Omental fat pad (tissue), 3 donors: ENCODE measurements at regions not wholly inside any gene's neighbourhood (a gene's known extent, or its start where the extent isn't known, plus 50 kb on each side); places are given as distances from the start of the nearest gene placed in this dataset.

Experiments used
- ATAC-seq: fragments of 150-250 bp; one replicate; pipeline ENCODE4 v1.9.1; 2016; ENCODE audit warnings: mild to moderate bottlenecking, moderate library complexity; ENCODE audit not compliant: low FRiP score
- DNase-seq: peaks from one replicate; pipeline ENCODE4 v3.0.0-alpha.2; 2019; ENCODE audit warnings: low spot score
- TF ChIP-seq, protein P1 (sequence below), 3 donors: fragments of 450-650 bp; IDR thresholded peaks; one replicate each; pipeline ENCODE4 v1.5.1; 2016 to 2017; ENCODE audit warnings: antibody characterized with exemption in 3 of 3, mild to moderate bottlenecking in 3 of 3, moderate library complexity in 2 of 3

DNA sequence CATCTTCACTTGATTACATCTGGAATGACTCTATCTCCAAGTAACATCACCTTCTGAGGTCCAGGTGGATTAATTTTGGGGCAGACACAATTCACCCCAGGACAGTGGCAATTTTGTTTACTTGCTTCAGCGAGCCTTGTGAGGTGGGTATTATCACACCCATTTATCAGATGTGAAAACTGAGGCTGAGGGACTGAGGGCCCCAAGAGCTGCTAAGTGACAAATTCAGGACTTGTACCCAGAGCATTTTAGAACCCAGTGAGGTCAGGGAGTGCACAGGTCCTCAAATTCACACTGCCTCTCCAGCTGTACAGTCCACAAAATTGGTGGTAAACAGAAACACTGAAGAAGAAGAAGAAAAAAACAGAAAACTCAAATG lies 125.2 kb upstream of the PMEPA1 start:
- no peak for ATAC-seq
- TF ChIP-seq, protein P1, sequence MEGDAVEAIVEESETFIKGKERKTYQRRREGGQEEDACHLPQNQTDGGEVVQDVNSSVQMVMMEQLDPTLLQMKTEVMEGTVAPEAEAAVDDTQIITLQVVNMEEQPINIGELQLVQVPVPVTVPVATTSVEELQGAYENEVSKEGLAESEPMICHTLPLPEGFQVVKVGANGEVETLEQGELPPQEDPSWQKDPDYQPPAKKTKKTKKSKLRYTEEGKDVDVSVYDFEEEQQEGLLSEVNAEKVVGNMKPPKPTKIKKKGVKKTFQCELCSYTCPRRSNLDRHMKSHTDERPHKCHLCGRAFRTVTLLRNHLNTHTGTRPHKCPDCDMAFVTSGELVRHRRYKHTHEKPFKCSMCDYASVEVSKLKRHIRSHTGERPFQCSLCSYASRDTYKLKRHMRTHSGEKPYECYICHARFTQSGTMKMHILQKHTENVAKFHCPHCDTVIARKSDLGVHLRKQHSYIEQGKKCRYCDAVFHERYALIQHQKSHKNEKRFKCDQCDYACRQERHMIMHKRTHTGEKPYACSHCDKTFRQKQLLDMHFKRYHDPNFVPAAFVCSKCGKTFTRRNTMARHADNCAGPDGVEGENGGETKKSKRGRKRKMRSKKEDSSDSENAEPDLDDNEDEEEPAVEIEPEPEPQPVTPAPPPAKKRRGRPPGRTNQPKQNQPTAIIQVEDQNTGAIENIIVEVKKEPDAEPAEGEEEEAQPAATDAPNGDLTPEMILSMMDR (IDR thresholded peaks at IDR 0.05) = no peak
- DNase-seq = no peak

DNA sequence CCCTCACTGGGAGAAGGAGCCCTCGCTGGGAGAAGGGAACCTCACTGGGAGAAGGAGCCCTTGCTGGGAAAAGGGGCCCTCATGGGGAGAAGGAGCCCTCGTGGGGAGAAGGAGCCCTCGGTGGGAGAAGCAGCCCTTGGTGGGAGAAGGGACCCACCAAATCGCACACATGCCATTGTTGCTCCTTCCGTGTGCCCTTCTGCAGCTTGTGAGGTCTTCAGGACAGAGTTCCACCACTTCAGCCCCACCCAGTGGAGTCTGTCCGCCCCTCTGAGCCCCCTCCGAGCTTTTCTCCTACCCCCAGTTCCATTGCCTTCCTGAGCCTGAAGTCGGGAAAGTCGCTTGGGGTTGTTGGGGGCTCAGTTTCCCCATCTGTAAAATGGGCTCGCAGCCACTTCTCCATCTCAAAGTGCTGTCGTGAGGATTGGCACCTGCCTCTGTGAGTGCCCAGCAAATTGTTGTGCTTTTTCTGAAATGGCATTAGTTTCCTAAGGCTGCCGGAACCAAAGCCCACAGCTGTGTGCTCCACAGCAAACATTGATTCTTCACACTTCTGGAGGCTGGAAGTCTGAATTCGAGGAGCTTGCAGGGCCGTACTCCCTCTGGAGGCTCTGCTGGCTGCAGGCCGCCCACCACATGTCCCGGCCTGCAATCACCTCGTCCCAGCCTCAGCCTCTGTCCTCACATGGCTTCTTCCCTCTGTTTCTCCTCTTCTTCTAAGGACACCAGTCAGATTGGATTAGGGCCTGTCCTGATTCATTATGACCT lies 124.7 kb upstream of the PMEPA1 start:
- ATAC-seq (no peak), DNase-seq (no peak)
- TF ChIP-seq, protein P1 (IDR thresholded peaks at IDR 0.05) = no peak

DNA sequence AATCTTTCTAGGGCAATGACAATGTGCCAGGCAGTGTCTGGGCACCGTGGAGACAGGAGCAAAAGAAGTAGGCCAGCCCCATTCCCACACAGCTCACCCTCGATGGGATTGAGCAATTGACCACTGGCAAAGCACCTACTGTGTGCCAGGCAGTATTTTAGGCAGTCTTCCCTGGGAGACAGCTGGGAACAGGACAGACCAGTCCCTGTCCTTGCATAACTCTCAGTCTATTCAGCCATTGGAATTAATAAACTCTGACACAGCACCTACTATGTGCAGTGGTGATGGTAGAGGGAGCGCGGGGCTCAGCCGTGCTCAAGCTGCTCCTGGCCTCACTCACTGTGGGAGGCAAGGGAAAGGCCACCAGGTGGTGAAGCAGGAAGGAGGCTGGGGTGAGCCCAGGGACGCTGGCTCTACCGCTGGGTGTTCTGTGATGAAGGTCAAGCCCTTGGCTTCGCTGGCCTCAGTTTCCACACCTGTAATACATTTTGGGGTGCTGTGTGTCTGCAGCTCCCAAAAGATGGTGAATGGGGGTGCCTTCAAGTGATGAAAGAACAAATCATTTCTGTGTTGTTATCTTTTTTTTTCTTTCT lies 122.3 kb upstream of the PMEPA1 start:
- TF ChIP-seq, protein P1 (IDR thresholded peaks at IDR 0.05) = no peak
- no peak for ATAC-seq
- DNase-seq = no peak

DNA sequence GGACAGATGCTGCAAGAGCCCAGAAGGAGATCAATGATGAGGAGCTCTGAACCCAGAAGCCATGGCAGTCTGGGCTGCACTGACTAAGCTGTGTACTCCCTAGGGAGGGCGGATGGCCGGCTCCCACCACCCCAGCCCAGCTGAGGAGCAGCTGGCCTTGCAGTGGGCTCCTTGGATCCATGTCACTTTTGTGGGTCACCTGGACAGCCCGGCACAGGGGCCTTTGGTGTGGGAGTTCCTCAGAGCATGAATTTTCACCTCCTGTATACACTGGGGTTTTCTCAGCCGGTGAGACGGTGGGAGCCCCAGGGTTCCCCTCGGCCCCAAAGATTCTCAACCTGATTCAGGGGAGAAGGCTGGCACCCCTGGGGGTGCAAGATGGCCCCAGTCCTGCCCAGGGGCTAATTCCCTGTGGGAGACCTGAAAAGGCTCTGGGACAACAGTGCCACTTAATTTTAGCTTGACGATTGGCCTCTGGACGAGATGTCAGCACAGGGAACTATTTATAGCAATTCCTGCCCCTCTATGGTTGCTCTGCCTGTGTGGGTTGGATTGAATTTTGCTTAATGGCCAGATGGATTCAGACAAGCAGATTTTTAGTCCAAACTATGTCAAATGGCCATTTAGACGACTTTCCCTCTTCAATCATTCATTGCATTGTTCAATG lies 121.6 kb upstream of the PMEPA1 start:
- ATAC-seq (no peak), DNase-seq (no peak)
- TF ChIP-seq, protein P1 (IDR thresholded peaks at IDR 0.05) = no peak

DNA sequence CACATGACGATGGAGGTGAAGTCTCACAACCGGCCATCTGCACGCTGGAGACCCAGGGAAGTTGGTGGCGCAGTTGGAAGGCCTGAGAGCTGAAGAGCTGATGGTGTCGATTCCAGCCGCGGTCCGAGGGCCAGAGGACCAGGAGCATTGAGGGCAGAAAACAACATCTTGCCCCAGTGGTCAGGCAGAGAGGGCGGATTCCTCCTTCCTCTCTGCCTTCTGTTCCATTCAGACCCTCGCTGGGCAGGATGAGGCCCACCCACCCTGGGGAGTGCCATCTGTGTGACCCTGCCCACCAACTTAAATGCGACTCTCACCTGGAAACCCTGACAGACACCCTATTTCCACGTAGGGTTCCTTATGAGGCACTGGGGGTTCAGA lies 120.7 kb upstream of the PMEPA1 start:
- no peak for ATAC-seq
- TF ChIP-seq, protein P1 (IDR thresholded peaks at IDR 0.05) = no peak
- no peak for DNase-seq

DNA sequence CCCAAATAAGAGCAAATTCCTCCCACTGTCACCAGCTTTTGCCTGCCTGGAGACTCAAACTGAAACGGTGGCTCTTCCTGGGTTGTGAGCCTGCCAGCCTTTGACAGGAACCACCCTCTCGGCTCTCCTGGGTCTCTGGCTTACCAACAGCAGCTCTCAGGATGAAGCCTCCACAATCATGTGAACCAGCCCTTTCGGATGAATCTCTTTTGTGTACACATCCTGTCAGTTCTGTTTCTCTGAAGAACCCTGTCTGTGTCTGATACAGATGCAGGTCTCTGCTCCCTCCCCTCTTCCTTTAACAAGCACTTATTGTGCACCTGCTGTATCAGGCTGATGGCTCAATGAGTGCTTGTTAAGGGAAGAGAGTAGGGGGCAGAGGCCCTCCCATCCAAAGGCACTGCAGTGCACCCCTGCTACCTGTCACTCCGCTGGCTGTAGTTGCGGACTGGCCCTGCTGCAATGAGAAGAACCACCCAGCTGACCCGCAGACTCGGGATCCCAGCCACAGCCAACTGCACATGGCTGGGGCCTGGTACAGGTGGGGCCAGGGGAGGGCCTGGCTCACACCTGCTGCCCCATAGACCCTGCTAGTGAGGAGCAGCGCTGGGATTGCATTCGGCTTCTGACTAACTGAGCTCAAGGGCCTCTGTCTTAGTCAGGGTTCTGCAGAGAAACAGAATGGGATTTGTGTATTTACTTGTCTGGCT lies 120.1 kb upstream of the PMEPA1 start:
- DNase-seq (no peak), ATAC-seq (no peak)

More for the DNA sequence above, 120.1 kb upstream of the PMEPA1 start:
- TF ChIP-seq, protein P1 (IDR thresholded peaks at IDR 0.05) = no peak
